Adrenal gland (tissue), 9 donors: ENCODE measurements at regions not wholly inside any gene's neighbourhood (a gene's known extent, or its start where the extent isn't known, plus 50 kb on each side); places are given as distances from the start of the nearest gene placed in this dataset.

ENCODE experiments used
- DNase-seq, 7 donors: peaks; one replicate each; pipeline ENCODE4 v3.0.0-alpha.2; 2019 to 2020
- H3K27ac ChIP-seq, 5 donors: fragments of 200-600 bp; sonication (generic) in 4 of 5; 1 replicate in 3 of 5; 2 replicates in 2 of 5; pipeline versions ENCODE4 v1.5.1 to v1.8.0; 2016 to 2020; ENCODE audit warnings: mild to moderate bottlenecking in 1 of 5
- H3K27me3 ChIP-seq: fragments of 200-600 bp; 2 replicates; pipeline ENCODE4 v1.8.0; 2021
- H3K36me3 ChIP-seq, 2 donors: fragments of 200-600 bp; replicated peaks in 1 of 2; 1 replicate in 1 of 2; 2 replicates in 1 of 2; pipeline versions ENCODE4 v1.5.1 to v1.8.0; 2018 to 2022
- H3K4me1 ChIP-seq, 2 donors: fragments of 200-600 bp; replicated peaks in 1 of 2; 1 replicate in 1 of 2; 2 replicates in 1 of 2; pipeline versions ENCODE4 v1.5.1 to v1.8.0; 2018 to 2021
- H3K4me3 ChIP-seq, 4 donors: fragments of 200-600 bp; sonication (generic) in 3 of 4; one replicate each; pipeline ENCODE4 v1.5.1; 2016 to 2018
- H3K9me3 ChIP-seq, 3 donors: fragments of 200-600 bp; sonication (generic) in 1 of 3; replicated peaks in 1 of 3; 1 replicate in 2 of 3; 2 replicates in 1 of 3; pipeline versions ENCODE4 v1.5.1 to v1.8.0; 2016 to 2021
- CTCF ChIP-seq, 6 experiments: fragments of 450-650 bp in 4 of 6; fragments of 200-600 bp in 2 of 6; sonication (generic) in 1 of 6; IDR thresholded peaks; 1 replicate in 5 of 6; 2 replicates in 1 of 6; pipeline versions ENCODE4 v1.5.1 to v1.8.0; 2016 to 2021; ENCODE audit warnings: antibody characterized with exemption in 6 of 6, mild to moderate bottlenecking in 2 of 6, moderate library complexity in 1 of 6
- POLR2A ChIP-seq, 2 donors: fragments of 450-650 bp; IDR thresholded peaks; one replicate each; pipeline ENCODE4 v1.6.1; 2017; ENCODE audit warnings: antibody characterized with exemption in 2 of 2, mild to moderate bottlenecking in 2 of 2, moderate library complexity in 1 of 2
- WGBS, 4 donors: extraction: QIAGEN DNeasy Blood & Tissue Kit in 2 of 4; methylation state at CpG; one replicate each; pipeline versions ENCODE4 v1.1.5 to v1.1.7; 2013 to 2017; 5-methylcytosine and 5-hydroxymethylcytosine counted together
- intact Hi-C, 2 donors: fragments of 100-400 bp; cut with DNase I; formaldehyde crosslinking; loops; one replicate each; pipeline versions ENCODE4 v1.14.1 to v1.15.0; 2022 to 2023
- donor health status: healthy with polysubstance abuse.
- donor health status: Bipolar disorder and iron deficiency.
- donor health status: DM: yes; HTN: yes; CAD: no.
- donor health status: DM: no; HTN: no; CAD: no.
- donor health status: DM: no; HTN: no; CAD: no.

- TF ChIP-seq CTCF (IDR thresholded peaks at IDR 0.05) (no peak), POLR2A (IDR thresholded peaks at IDR 0.05) (no peak)
- Histone ChIP-seq H3K9me3 (no peaks in the 10 kb centered on the region), H3K4me1 (peaks cover 0 to 33% of the 10 kb centered on the region in 2 donors), H3K27ac (peak overlapping the region in 1 of 5 donors; percentile 21), H3K4me3 (no peak overlapping the region), H3K36me3 (peaks cover 0 to 5% of the 10 kb centered on the region in 2 donors), H3K27me3 (no peaks in the 10 kb centered on the region)
- DNase-seq, result no peak
- intact Hi-C loops, result no loop called here
- 94 to 97% (median 97%) methylated on average over 16 of the region's 16 CpGs for WGBS, 4 donors
Observed at GRCh38 chr12:124435806-124436345, 131.5 kb downstream of the NCOR2 start.

GRCh38 chr12:124434951-124435805, 132.2 kb downstream of the NCOR2 start:
- Histone ChIP-seq H3K4me3 (no peak overlapping the region), H3K27ac (peak overlapping the region in 1 of 5 donors; percentile 21), H3K9me3 (no peaks in the 10 kb centered on the region), H3K27me3 (no peaks in the 10 kb centered on the region), H3K36me3 (peaks cover 0 to 10% of the 10 kb centered on the region in 2 donors), H3K4me1 (peaks cover 0 to 26% of the 10 kb centered on the region in 2 donors)
- WGBS, 4 donors, result 75 to 85% (median 81%) methylated on average over 12 to 17 of the region's 17 CpGs
- intact Hi-C loops, result no loop called here
- no peak for DNase-seq
- TF ChIP-seq POLR2A (IDR thresholded peaks at IDR 0.05) (no peak), CTCF (IDR thresholded peaks at IDR 0.05) (no peak)

- H3K27ac ChIP-seq, result peak overlapping the region in 2 of 5 donors; percentile 38 to 75
Observed at GRCh38 chr12:124434354-124434753, 133.1 kb downstream of the NCOR2 start.

More at GRCh38 chr12:124434354-124434753, 133.1 kb downstream of the NCOR2 start:
- WGBS, 4 donors, result 79 to 88% (median 84%) methylated on average over 10 of the region's 10 CpGs
- H3K4me3 ChIP-seq, result no peak overlapping the region
- TF ChIP-seq CTCF (IDR thresholded peaks at IDR 0.05) (no peak), POLR2A (IDR thresholded peaks at IDR 0.05) (no peak)
- no peaks in the 10 kb centered on the region for H3K27me3 ChIP-seq
- intact Hi-C loops, result no loop called here
- peaks cover 0 to 20% of the 10 kb centered on the region in 2 donors for H3K4me1 ChIP-seq
- DNase-seq, result no peak
- no peaks in the 10 kb centered on the region for H3K9me3 ChIP-seq
- H3K36me3 ChIP-seq, result peaks cover 0 to 18% of the 10 kb centered on the region in 2 donors
